ENCODE measurements at regions not wholly inside any gene's neighbourhood (a gene's known extent, or its start where the extent isn't known, plus 50 kb on each side); places are given as distances from the start of the nearest gene placed in this dataset.

- H3K36me3 ChIP-seq: no peaks in the 10 kb centered on the region
- H4K20me1 ChIP-seq: no peaks in the 10 kb centered on the region; a peak in 1 of 22 replicates
- no peak overlapping the region for H3K4me2 ChIP-seq
- no peak overlapping the region for H3K27ac ChIP-seq
- no peak overlapping the region for H3K9ac ChIP-seq
- H3K9me3 ChIP-seq (replicated peaks in 1 of 11): no peaks in the 10 kb centered on the region
- no peak for TF ChIP-seq Cebpa-rat (IDR thresholded peaks at IDR 0.05)
- H3K4me1 ChIP-seq: peaks cover 0 to 2% (median 0%) of the 10 kb centered on the region in 10 experiments; a peak in 1 of 20 replicates
- H3K27me3 ChIP-seq: peaks cover 82 to 98% (median 94%) of the 10 kb centered on the region in 11 experiments
- no peak overlapping the region for H3K4me3 ChIP-seq
Measured at GRCh38 chrX:146181858-146182257, 364.2 kb downstream of the SLITRK2 start.

GRCh38 chrX:146186540-146186939 is 368.9 kb downstream of the SLITRK2 start:
- H4K20me1 ChIP-seq: no peaks in the 10 kb centered on the region; a peak in 1 of 22 replicates
- H3K27ac ChIP-seq: no peak overlapping the region
- no peak overlapping the region for H3K4me3 ChIP-seq
- peaks cover 0 to 18% (median 3%) of the 10 kb centered on the region in 10 experiments; a peak in 6 of 20 replicates for H3K4me1 ChIP-seq
- H3K27me3 ChIP-seq: peaks cover 82 to 100% (median 98%) of the 10 kb centered on the region in 11 experiments
- H3K9me3 ChIP-seq (replicated peaks in 1 of 11): no peaks in the 10 kb centered on the region
- no peak for TF ChIP-seq Cebpa-rat (IDR thresholded peaks at IDR 0.05)
- peak overlapping the region in 1 of 11 experiments; percentile 16; a peak in 2 of 22 replicates for H3K4me2 ChIP-seq
- no peaks in the 10 kb centered on the region for H3K36me3 ChIP-seq
- no peak overlapping the region for H3K9ac ChIP-seq

GRCh38 chrX:146189371-146189770 is 371.7 kb downstream of the SLITRK2 start:
- H3K4me2 ChIP-seq: no peak overlapping the region
- no peaks in the 10 kb centered on the region; a peak in 1 of 22 replicates for H4K20me1 ChIP-seq
- H3K9me3 ChIP-seq (replicated peaks in 1 of 11): no peaks in the 10 kb centered on the region
- TF ChIP-seq Cebpa-rat (IDR thresholded peaks at IDR 0.05): no peak
- H3K4me3 ChIP-seq: no peak overlapping the region
- peaks cover 78 to 100% (median 96%) of the 10 kb centered on the region in 11 experiments for H3K27me3 ChIP-seq
- H3K27ac ChIP-seq: 0 out of 22 replicates have a peak overlapping the region, but pooled peaks of 1 of the 11 experiments have one; percentile 19
- no peak overlapping the region for H3K9ac ChIP-seq
- H3K4me1 ChIP-seq: peaks cover 0 to 18% (median 3%) of the 10 kb centered on the region in 10 experiments; a peak in 6 of 20 replicates
- no peaks in the 10 kb centered on the region for H3K36me3 ChIP-seq

GRCh38 chrX:146208821-146209220 is 391.2 kb downstream of the SLITRK2 start:
- H3K4me2 ChIP-seq: no peak overlapping the region
- TF ChIP-seq Cebpa-rat (IDR thresholded peaks at IDR 0.05): no peak
- no peaks in the 10 kb centered on the region for H4K20me1 ChIP-seq
- no peak overlapping the region for H3K4me3 ChIP-seq
- H3K27ac ChIP-seq: no peak overlapping the region
- no peaks in the 10 kb centered on the region for H3K36me3 ChIP-seq
- H3K9ac ChIP-seq: no peak overlapping the region
- peaks cover 61 to 82% (median 76%) of the 10 kb centered on the region in 11 experiments for H3K27me3 ChIP-seq
- no peaks in the 10 kb centered on the region for H3K4me1 ChIP-seq
- H3K9me3 ChIP-seq (replicated peaks in 1 of 11): peaks cover 0 to 5% (median 0%) of the 10 kb centered on the region in 11 experiments; a peak in 2 of 22 replicates

- H3K27ac ChIP-seq: no peak overlapping the region
- H3K4me2 ChIP-seq: no peak overlapping the region
- H3K36me3 ChIP-seq: no peaks in the 10 kb centered on the region
- peaks cover 9 to 34% (median 18%) of the 10 kb centered on the region in 11 experiments; a peak in 20 of 22 replicates for H3K9me3 ChIP-seq (replicated peaks in 1 of 11)
- no peak overlapping the region for H3K4me3 ChIP-seq
- peaks cover 32 to 80% (median 69%) of the 10 kb centered on the region in 11 experiments; a peak in 21 of 22 replicates for H3K27me3 ChIP-seq
- no peak overlapping the region for H3K9ac ChIP-seq
- H3K4me1 ChIP-seq: no peaks in the 10 kb centered on the region
- no peak for TF ChIP-seq Cebpa-rat (IDR thresholded peaks at IDR 0.05)
- no peaks in the 10 kb centered on the region for H4K20me1 ChIP-seq
Measured at GRCh38 chrX:146224442-146224841, 406.8 kb downstream of the SLITRK2 start.

- Histone ChIP-seq H3K4me1 (no peaks in the 10 kb centered on the region), H3K27ac (no peak overlapping the region), H3K9ac (no peak overlapping the region), H3K4me3 (no peak overlapping the region), H4K20me1 (no peaks in the 10 kb centered on the region), H3K9me3 (replicated peaks in 1 of 11) (peaks cover 0 to 11% (median 7%) of the 10 kb centered on the region in 11 experiments; a peak in 9 of 22 replicates), H3K36me3 (no peaks in the 10 kb centered on the region), H3K4me2 (no peak overlapping the region), H3K27me3 (peaks cover 39 to 95% (median 84%) of the 10 kb centered on the region in 11 experiments; a peak in 21 of 22 replicates)
- TF ChIP-seq Cebpa-rat (IDR thresholded peaks at IDR 0.05): no peak
Measured at GRCh38 chrX:146238173-146238572, 420.5 kb downstream of the SLITRK2 start.

GRCh38 chrX:146241902-146242301 is 424.3 kb downstream of the SLITRK2 start:
- no peaks in the 10 kb centered on the region for H3K9me3 ChIP-seq (replicated peaks in 1 of 11)
- H3K9ac ChIP-seq: no peak overlapping the region
- no peaks in the 10 kb centered on the region; a peak in 1 of 22 replicates for H4K20me1 ChIP-seq
- TF ChIP-seq Cebpa-rat (IDR thresholded peaks at IDR 0.05): no peak
- peaks cover 57 to 99% (median 91%) of the 10 kb centered on the region in 11 experiments for H3K27me3 ChIP-seq
- H3K4me2 ChIP-seq: no peak overlapping the region
- no peaks in the 10 kb centered on the region for H3K36me3 ChIP-seq
- no peaks in the 10 kb centered on the region for H3K4me1 ChIP-seq
- H3K27ac ChIP-seq: no peak overlapping the region
- H3K4me3 ChIP-seq: no peak overlapping the region

GRCh38 chrX:146243041-146243440 is 425.4 kb downstream of the SLITRK2 start:
- Histone ChIP-seq H3K27me3 (peaks cover 60 to 99% (median 91%) of the 10 kb centered on the region in 11 experiments), H3K9me3 (replicated peaks in 1 of 11) (no peaks in the 10 kb centered on the region), H3K4me1 (no peaks in the 10 kb centered on the region), H3K36me3 (no peaks in the 10 kb centered on the region), H3K9ac (no peak overlapping the region), H3K4me2 (no peak overlapping the region), H3K4me3 (no peak overlapping the region), H4K20me1 (no peaks in the 10 kb centered on the region; a peak in 1 of 22 replicates), H3K27ac (no peak overlapping the region)
- no peak for TF ChIP-seq Cebpa-rat (IDR thresholded peaks at IDR 0.05)

- no peaks in the 10 kb centered on the region for H3K9me3 ChIP-seq (replicated peaks in 1 of 11)
- H3K4me1 ChIP-seq: no peaks in the 10 kb centered on the region
Measured at GRCh38 chrX:146259207-146259606, 441.6 kb downstream of the SLITRK2 start.

More at GRCh38 chrX:146259207-146259606, 441.6 kb downstream of the SLITRK2 start:
- Histone ChIP-seq H3K36me3 (no peaks in the 10 kb centered on the region), H3K27me3 (peaks cover 12 to 40% (median 25%) of the 10 kb centered on the region in 11 experiments; a peak in 20 of 22 replicates), H3K4me2 (no peak overlapping the region), H3K4me3 (no peak overlapping the region), H3K9ac (no peak overlapping the region), H4K20me1 (no peaks in the 10 kb centered on the region), H3K27ac (no peak overlapping the region)
- no peak for TF ChIP-seq Cebpa-rat (IDR thresholded peaks at IDR 0.05)

Measured in BLaER1 treated with 17β-estradiol and CSF1 and Interleukin-3, amounts not matched to agents 10 nM and 100 nM (cell line).